ENCODE measurements at regions not wholly inside any gene's neighbourhood (a gene's known extent, or its start where the extent isn't known, plus 50 kb on each side); places are given as distances from the start of the nearest gene placed in this dataset.
A peak's percentile ranks its signal among the peaks of the same experiment; 100 is the strongest.
"Not testable (repeated sequence)": the region's sequence is repeated elsewhere in the genome, so short reads cannot be mapped to it uniquely, and the experiment has no call there.

GRCh38 chr6:144957236-144957937 lies 672.3 kb downstream of the UTRN start:
- no peak for DNase-seq (ENCODE audit: low read depth)
- no peak for TF ChIP-seq CTCF (conservative IDR thresholded peaks at IDR 0.05; ENCODE audit: low read length)

GRCh38 chr6:144969154-144969553 lies 684.0 kb downstream of the UTRN start:
- DNase-seq (ENCODE audit: low read depth) = no peak
- no peak for TF ChIP-seq CTCF (conservative IDR thresholded peaks at IDR 0.05; ENCODE audit: low read length)
- no peak overlapping the region for H3K4me3 ChIP-seq (ENCODE audit: low read length)

More at GRCh38 chr6:144957236-144957937, 672.3 kb downstream of the UTRN start:
- H3K4me3 ChIP-seq (ENCODE audit: low read length) = no peak overlapping the region

- no peak for DNase-seq (ENCODE audit: low read depth)
- no peak for TF ChIP-seq CTCF (conservative IDR thresholded peaks at IDR 0.05; ENCODE audit: low read length)
- H3K4me3 ChIP-seq (ENCODE audit: low read length) = no peak overlapping the region
These were observed 684.6 kb downstream of the UTRN start for GRCh38 chr6:144969602-144970272.

GRCh38 chr6:144977250-144977864 lies 692.2 kb downstream of the UTRN start:
- DNase-seq (ENCODE audit: low read depth); H3K4me3 ChIP-seq (ENCODE audit: low read length): not testable (repeated sequence)

- TF ChIP-seq CTCF (conservative IDR thresholded peaks at IDR 0.05; ENCODE audit: low read length) = no peak
- no peak overlapping the region for H3K4me3 ChIP-seq (ENCODE audit: low read length)
- DNase-seq (ENCODE audit: low read depth) = no peak
These were observed 693.1 kb downstream of the UTRN start for GRCh38 chr6:144978208-144978607.

GRCh38 chr6:144986271-144986670 lies 701.1 kb downstream of the UTRN start:
- no peak overlapping the region for H3K4me3 ChIP-seq (ENCODE audit: low read length)
- no peak for TF ChIP-seq CTCF (conservative IDR thresholded peaks at IDR 0.05; ENCODE audit: low read length)
- no peak for DNase-seq (ENCODE audit: low read depth)

- no peak overlapping the region for H3K4me3 ChIP-seq (ENCODE audit: low read length)
- DNase-seq (ENCODE audit: low read depth) = peak; percentile 25
These were observed 704.4 kb downstream of the UTRN start for GRCh38 chr6:144989319-144990107.

More at GRCh38 chr6:144989319-144990107, 704.4 kb downstream of the UTRN start:
- no peak for TF ChIP-seq CTCF (conservative IDR thresholded peaks at IDR 0.05; ENCODE audit: low read length)

All from AG10803 (cell line).